HL-60 (cell line): ENCODE measurements at regions not wholly inside any gene's neighbourhood (a gene's known extent, or its start where the extent isn't known, plus 50 kb on each side); places are given as distances from the start of the nearest gene placed in this dataset.

ENCODE experiments used
- DNase-seq, 2 experiments: peaks; one replicate each; pipeline ENCODE4 v3.0.0-alpha.2; 2010 to 2020; ENCODE audit warnings: low read depth in 1 of 2, low spot score in 1 of 2
- H3K27ac ChIP-seq: fragments of 250-450 bp; sonication (Bioruptor Pico); replicated peaks from 2 replicates; pipeline ENCODE4 v1.5.1; 2020; ENCODE audit warnings: mild to moderate bottlenecking, moderate library complexity
- H3K27me3 ChIP-seq: fragments of 250-450 bp; sonication (Bioruptor Pico); 2 replicates; pipeline ENCODE4 v1.5.1; 2021; ENCODE audit warnings: mild to moderate bottlenecking, moderate library complexity; ENCODE audit not compliant: insufficient read depth, poor library complexity, severe bottlenecking
- H3K4me3 ChIP-seq: replicated peaks from 2 replicates; pipeline ENCODE4 v1.5.1; 2011; ENCODE audit warnings: mild to moderate bottlenecking, control low read depth, low read length; ENCODE audit not compliant: insufficient read depth
- CTCF ChIP-seq: IDR thresholded peaks from one replicate; pipeline ENCODE4 v1.5.1; 2011; ENCODE audit warnings: low read length, control low read depth, inconsistent platforms; ENCODE audit not compliant: insufficient read depth
- GABPA ChIP-seq: IDR thresholded peaks from 2 replicates; pipeline ENCODE4 v1.6.1; 2012; ENCODE audit warnings: low read depth
- POLR2AphosphoS5 ChIP-seq: IDR thresholded peaks from 2 replicates; pipeline ENCODE4 v1.6.1; 2012; ENCODE audit warnings: low read depth
- REST ChIP-seq: IDR thresholded peaks from 2 replicates; pipeline ENCODE4 v1.6.1; 2012; ENCODE audit warnings: low read depth; ENCODE audit not compliant: insufficient replicate concordance
- SPI1 ChIP-seq: IDR thresholded peaks from 2 replicates; pipeline ENCODE4 v1.6.1; 2012; ENCODE audit warnings: low read depth, mild to moderate bottlenecking, borderline replicate concordance

GRCh38 chr2:16506366-16506765, 159.3 kb downstream of the CYRIA start:
- TF ChIP-seq POLR2AphosphoS5 (no peak), REST (no peak), GABPA (no peak), SPI1 (no peak), CTCF (no peak)
- peaks cover 23% of the 10 kb centered on the region for H3K27me3 ChIP-seq
- no peak overlapping the region for H3K4me3 ChIP-seq
- DNase-seq, result no peak
- no peak overlapping the region for H3K27ac ChIP-seq

- TF ChIP-seq GABPA (no peak), POLR2AphosphoS5 (no peak), REST (no peak), SPI1 (no peak), CTCF (no peak)
- no peak overlapping the region for H3K4me3 ChIP-seq
- H3K27me3 ChIP-seq, result no peaks in the 10 kb centered on the region
- DNase-seq, result no peak
- no peak overlapping the region for H3K27ac ChIP-seq
These were observed 168.9 kb downstream of the CYRIA start for GRCh38 chr2:16496426-16497388.

GRCh38 chr2:16495509-16496208, 170.0 kb downstream of the CYRIA start:
- no peak for DNase-seq
- no peak for TF ChIP-seq REST
- TF ChIP-seq SPI1, result no peak
- TF ChIP-seq CTCF, result no peak
- no peak for TF ChIP-seq GABPA
- TF ChIP-seq POLR2AphosphoS5, result no peak
- Histone ChIP-seq H3K27ac (no peak overlapping the region), H3K4me3 (no peak overlapping the region), H3K27me3 (peaks cover 3% of the 10 kb centered on the region)
